SK-N-SH treated with all-trans-retinoic acid at 6 μM for 48 hours (cell line): ENCODE measurements at regions not wholly inside any gene's neighbourhood (a gene's known extent, or its start where the extent isn't known, plus 50 kb on each side); places are given as distances from the start of the nearest gene placed in this dataset.

Experiments
- BACH2 ChIP-seq: fragments of 250-450 bp; sonication (Bioruptor Pico); IDR thresholded peaks from 2 replicates; pipeline ENCODE4 v1.9.0; 2021; ENCODE audit warnings: mild to moderate bottlenecking, borderline replicate concordance
- CSDC2 ChIP-seq: fragments of 250-450 bp; sonication (Bioruptor Pico); IDR thresholded peaks from 2 replicates; pipeline ENCODE4 v1.5.0; 2020; ENCODE audit warnings: mild to moderate bottlenecking, moderate library complexity
- ISL1 ChIP-seq: fragments of 250-450 bp; sonication (Bioruptor Pico); IDR thresholded peaks from 2 replicates; pipeline ENCODE4 v2.1.2; 2022; ENCODE audit warnings: mild to moderate bottlenecking, moderate library complexity
- PPARA ChIP-seq: fragments of 250-450 bp; sonication (Bioruptor Pico); IDR thresholded peaks from 2 replicates; pipeline ENCODE4 v1.5.0; 2020; ENCODE audit warnings: mild to moderate bottlenecking, borderline replicate concordance
- TCF4 ChIP-seq: fragments of 250-450 bp; sonication (Bioruptor Pico); IDR thresholded peaks from 2 replicates; pipeline ENCODE4 v1.8.0; 2021; ENCODE audit warnings: mild to moderate bottlenecking, moderate library complexity, borderline replicate concordance
- ZFP3 ChIP-seq: fragments of 250-450 bp; sonication (Bioruptor Pico); IDR thresholded peaks from 2 replicates; pipeline ENCODE4 v1.5.0; 2020; ENCODE audit warnings: mild to moderate bottlenecking, moderate library complexity
- ZFP30 ChIP-seq: fragments of 450-650 bp; formaldehyde crosslinking; IDR thresholded peaks from 2 replicates; pipeline ENCODE4 v1.5.0; 2022; ENCODE audit warnings: mild to moderate bottlenecking, moderate library complexity
- ZNF70 ChIP-seq: fragments of 450-650 bp; formaldehyde crosslinking; IDR thresholded peaks from 2 replicates; pipeline ENCODE4 v1.5.0; 2020; ENCODE audit warnings: mild to moderate bottlenecking, moderate library complexity
- ZNF8 ChIP-seq: fragments of 450-650 bp; formaldehyde crosslinking; IDR thresholded peaks from 2 replicates; pipeline ENCODE4 v1.5.0; 2020; ENCODE audit warnings: mild to moderate bottlenecking, moderate library complexity
- TF ChIP-seq, protein P1 (sequence below): fragments of 250-450 bp; sonication (Bioruptor Pico); IDR thresholded peaks from 2 replicates; pipeline ENCODE4 v1.8.0; 2020; ENCODE audit warnings: mild to moderate bottlenecking, moderate library complexity, borderline replicate concordance
- TF ChIP-seq, protein P2 (sequence below): fragments of 250-450 bp; sonication (Bioruptor Pico); IDR thresholded peaks from 2 replicates; pipeline ENCODE4 v1.8.0; 2021; ENCODE audit warnings: low read depth, mild to moderate bottlenecking, moderate library complexity, borderline replicate concordance

DNA sequence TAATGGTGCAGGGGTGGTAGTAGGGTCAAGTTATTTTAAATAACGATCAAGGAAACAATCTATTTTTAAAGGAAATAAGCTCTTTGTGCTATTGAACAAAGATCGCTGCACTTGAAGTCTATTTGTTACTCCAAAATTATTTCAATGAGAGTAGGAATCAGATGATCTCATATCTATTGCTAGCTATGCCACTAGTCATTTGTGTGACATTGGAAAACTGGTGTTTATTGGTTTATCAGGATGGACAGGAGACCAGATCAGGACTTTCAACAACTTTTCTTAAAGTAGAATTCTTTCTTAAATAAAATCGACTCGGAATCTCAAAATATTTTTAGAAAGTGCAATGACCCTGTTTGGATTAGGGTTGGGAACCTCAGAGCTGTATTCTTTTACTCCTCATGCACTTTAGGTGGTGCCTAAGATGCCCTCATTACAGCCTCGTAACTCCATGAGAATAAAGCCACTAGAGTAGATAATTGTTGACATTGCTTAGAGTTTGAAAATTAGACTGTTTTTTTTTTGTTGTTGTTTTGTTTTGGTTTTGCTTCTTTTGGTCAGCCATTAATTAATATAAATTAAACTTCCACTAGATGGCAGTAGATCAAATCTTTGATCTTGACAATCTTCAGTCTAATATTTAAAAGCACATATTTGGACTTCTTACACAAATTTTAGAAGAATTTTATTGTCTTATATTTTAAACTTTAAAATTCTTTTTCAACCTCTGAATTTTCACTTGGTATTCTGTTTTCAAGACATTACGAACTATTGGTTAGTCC lies 352.4 kb downstream of the USP25 start:
- TF ChIP-seq, protein P1, sequence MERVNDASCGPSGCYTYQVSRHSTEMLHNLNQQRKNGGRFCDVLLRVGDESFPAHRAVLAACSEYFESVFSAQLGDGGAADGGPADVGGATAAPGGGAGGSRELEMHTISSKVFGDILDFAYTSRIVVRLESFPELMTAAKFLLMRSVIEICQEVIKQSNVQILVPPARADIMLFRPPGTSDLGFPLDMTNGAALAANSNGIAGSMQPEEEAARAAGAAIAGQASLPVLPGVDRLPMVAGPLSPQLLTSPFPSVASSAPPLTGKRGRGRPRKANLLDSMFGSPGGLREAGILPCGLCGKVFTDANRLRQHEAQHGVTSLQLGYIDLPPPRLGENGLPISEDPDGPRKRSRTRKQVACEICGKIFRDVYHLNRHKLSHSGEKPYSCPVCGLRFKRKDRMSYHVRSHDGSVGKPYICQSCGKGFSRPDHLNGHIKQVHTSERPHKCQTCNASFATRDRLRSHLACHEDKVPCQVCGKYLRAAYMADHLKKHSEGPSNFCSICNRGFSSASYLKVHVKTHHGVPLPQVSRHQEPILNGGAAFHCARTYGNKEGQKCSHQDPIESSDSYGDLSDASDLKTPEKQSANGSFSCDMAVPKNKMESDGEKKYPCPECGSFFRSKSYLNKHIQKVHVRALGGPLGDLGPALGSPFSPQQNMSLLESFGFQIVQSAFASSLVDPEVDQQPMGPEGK: no peak
- no peak for TF ChIP-seq ZFP30 (CRISPR knock-in tag)
- no peak for TF ChIP-seq ZNF70 (CRISPR knock-in tag)
- TF ChIP-seq BACH2 (CRISPR knock-in tag): no peak
- TF ChIP-seq ISL1 (CRISPR knock-in tag): no peak
- no peak for TF ChIP-seq ZNF8 (CRISPR knock-in tag)
- no peak for TF ChIP-seq ZFP3 (CRISPR knock-in tag)
- TF ChIP-seq, protein P2, sequence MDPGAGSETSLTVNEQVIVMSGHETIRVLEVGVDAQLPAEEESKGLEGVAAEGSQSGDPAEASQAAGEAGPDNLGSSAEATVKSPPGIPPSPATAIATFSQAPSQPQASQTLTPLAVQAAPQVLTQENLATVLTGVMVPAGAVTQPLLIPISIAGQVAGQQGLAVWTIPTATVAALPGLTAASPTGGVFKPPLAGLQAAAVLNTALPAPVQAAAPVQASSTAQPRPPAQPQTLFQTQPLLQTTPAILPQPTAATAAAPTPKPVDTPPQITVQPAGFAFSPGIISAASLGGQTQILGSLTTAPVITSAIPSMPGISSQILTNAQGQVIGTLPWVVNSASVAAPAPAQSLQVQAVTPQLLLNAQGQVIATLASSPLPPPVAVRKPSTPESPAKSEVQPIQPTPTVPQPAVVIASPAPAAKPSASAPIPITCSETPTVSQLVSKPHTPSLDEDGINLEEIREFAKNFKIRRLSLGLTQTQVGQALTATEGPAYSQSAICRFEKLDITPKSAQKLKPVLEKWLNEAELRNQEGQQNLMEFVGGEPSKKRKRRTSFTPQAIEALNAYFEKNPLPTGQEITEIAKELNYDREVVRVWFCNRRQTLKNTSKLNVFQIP: no peak
- no peak for TF ChIP-seq CSDC2 (CRISPR knock-in tag)
- TF ChIP-seq PPARA (CRISPR knock-in tag): no peak
- no peak for TF ChIP-seq TCF4 (CRISPR knock-in tag)
